ENCODE measurements at regions not wholly inside any gene's neighbourhood (a gene's known extent, or its start where the extent isn't known, plus 50 kb on each side); places are given as distances from the start of the nearest gene placed in this dataset.

- no peak for DNase-seq (ENCODE audit: low spot score)
- H3K9ac ChIP-seq (ENCODE audit: low read depth in 1 of 2, low read length in 2 of 2) = no peak overlapping the region
- H3K4me3 ChIP-seq (ENCODE audit: low read depth in 1 of 3, low read length in 3 of 3) = no peak overlapping the region
- no peaks in the 10 kb centered on the region for H3K36me3 ChIP-seq (ENCODE audit: control insufficient read depth in 4 of 4, insufficient read depth in 3 of 4, low read depth in 1 of 4, low read length in 3 of 4)
- no peaks in the 10 kb centered on the region for H3K9me3 ChIP-seq (ENCODE audit: control insufficient read depth in 4 of 4, low read length in 3 of 4)
- WGBS = 77% methylated on average over 2 of the region's 2 CpGs
- H3K27me3 ChIP-seq (ENCODE audit: control insufficient read depth in 4 of 4, insufficient read depth in 4 of 4, low read length in 3 of 4) = no peaks in the 10 kb centered on the region
- no peak for TF ChIP-seq JUND (IDR thresholded peaks at IDR 0.05)
- no peak for TF ChIP-seq CTCF (IDR thresholded peaks at IDR 0.05; ENCODE audit: low read depth, low read length, missing input control)
- TF ChIP-seq MAX (IDR thresholded peaks at IDR 0.05) = no peak
- TF ChIP-seq RAD21 (IDR thresholded peaks at IDR 0.05) = no peak
- TF ChIP-seq EGR1 (IDR thresholded peaks at IDR 0.05; ENCODE audit: low read depth in 2 of 2) = no peak
- no peak for TF ChIP-seq YY1 (IDR thresholded peaks at IDR 0.05)
- no peak for TF ChIP-seq HNF4A (conservative IDR thresholded peaks at IDR 0.05)
- TF ChIP-seq GABPA (IDR thresholded peaks at IDR 0.05 in 1 of 2, conservative IDR thresholded peaks at IDR 0.05 in 1 of 2) = no peak
- H3K27ac ChIP-seq (ENCODE audit: low read depth in 1 of 2, low read length in 2 of 2) = no peak overlapping the region
- H3K4me1 ChIP-seq (ENCODE audit: control insufficient read depth in 4 of 4, insufficient read depth in 4 of 4, low read length in 3 of 4) = peaks cover 0 to 4% (median 3%) of the 10 kb centered on the region in 4 donors
Measured at GRCh38 chr2:142478206-142478605, 347.4 kb upstream of the LRP1B start.

GRCh38 chr2:142472382-142472781, 341.6 kb upstream of the LRP1B start:
- no peak for DNase-seq (ENCODE audit: low spot score)
- 19% methylated on average over 1 of the region's 1 CpG for WGBS
- no peak overlapping the region for H3K9ac ChIP-seq (ENCODE audit: low read depth in 1 of 2, low read length in 2 of 2)
- no peak overlapping the region for H3K27ac ChIP-seq (ENCODE audit: low read depth in 1 of 2, low read length in 2 of 2)
- no peak for TF ChIP-seq NR2F2 (IDR thresholded peaks at IDR 0.05)
- no peak for TF ChIP-seq FOXA2 (IDR thresholded peaks at IDR 0.05)
- peak in 1 of 2 donors; percentile 6 for TF ChIP-seq JUND (IDR thresholded peaks at IDR 0.05)
- peak; percentile 77 for TF ChIP-seq SP1 (IDR thresholded peaks at IDR 0.05)
- TF ChIP-seq ATF3 (IDR thresholded peaks at IDR 0.05) = no peak
- TF ChIP-seq RAD21 (IDR thresholded peaks at IDR 0.05) = peak; percentile 45 to 63
- peak; percentile 38 to 60 for TF ChIP-seq HNF4A (conservative IDR thresholded peaks at IDR 0.05)
- TF ChIP-seq FOXA1 (IDR thresholded peaks at IDR 0.05) = no peak
- TF ChIP-seq HNF4G (IDR thresholded peaks at IDR 0.05) = no peak
- peak in 1 of 2 donors; percentile 56 for TF ChIP-seq GABPA (IDR thresholded peaks at IDR 0.05 in 1 of 2, conservative IDR thresholded peaks at IDR 0.05 in 1 of 2)
- TF ChIP-seq RXRA (IDR thresholded peaks at IDR 0.05) = peak; percentile 46 to 61
- TF ChIP-seq YY1 (IDR thresholded peaks at IDR 0.05) = peak; percentile 47
- H3K36me3 ChIP-seq (ENCODE audit: control insufficient read depth in 4 of 4, insufficient read depth in 3 of 4, low read depth in 1 of 4, low read length in 3 of 4) = no peaks in the 10 kb centered on the region
- H3K9me3 ChIP-seq (ENCODE audit: control insufficient read depth in 4 of 4, low read length in 3 of 4) = no peaks in the 10 kb centered on the region
- no peak overlapping the region for H3K4me3 ChIP-seq (ENCODE audit: low read depth in 1 of 3, low read length in 3 of 3)
- no peaks in the 10 kb centered on the region for H3K27me3 ChIP-seq (ENCODE audit: control insufficient read depth in 4 of 4, insufficient read depth in 4 of 4, low read length in 3 of 4)
- peaks cover 0 to 9% (median 3%) of the 10 kb centered on the region in 4 donors for H3K4me1 ChIP-seq (ENCODE audit: control insufficient read depth in 4 of 4, insufficient read depth in 4 of 4, low read length in 3 of 4)

- WGBS = 79% methylated on average over 1 of the region's 1 CpG
- no peaks in the 10 kb centered on the region for H3K36me3 ChIP-seq (ENCODE audit: control insufficient read depth in 4 of 4, insufficient read depth in 3 of 4, low read depth in 1 of 4, low read length in 3 of 4)
Measured at GRCh38 chr2:142467321-142467720, 336.5 kb upstream of the LRP1B start.

More at GRCh38 chr2:142467321-142467720, 336.5 kb upstream of the LRP1B start:
- Histone ChIP-seq H3K27me3 (ENCODE audit: control insufficient read depth in 4 of 4, insufficient read depth in 4 of 4, low read length in 3 of 4) (no peaks in the 10 kb centered on the region), H3K27ac (ENCODE audit: low read depth in 1 of 2, low read length in 2 of 2) (no peak overlapping the region), H3K9ac (ENCODE audit: low read depth in 1 of 2, low read length in 2 of 2) (no peak overlapping the region), H3K4me1 (ENCODE audit: control insufficient read depth in 4 of 4, insufficient read depth in 4 of 4, low read length in 3 of 4) (peaks cover 3 to 16% (median 7%) of the 10 kb centered on the region in 4 donors), H3K4me3 (ENCODE audit: low read depth in 1 of 3, low read length in 3 of 3) (no peak overlapping the region), H3K9me3 (ENCODE audit: control insufficient read depth in 4 of 4, low read length in 3 of 4) (no peaks in the 10 kb centered on the region)
- no peak for DNase-seq (ENCODE audit: low spot score)
- TF ChIP-seq EGR1 (IDR thresholded peaks at IDR 0.05; ENCODE audit: low read depth in 2 of 2) = no peak
- TF ChIP-seq REST (IDR thresholded peaks at IDR 0.05) = no peak
- no peak for TF ChIP-seq FOXA1 (IDR thresholded peaks at IDR 0.05)
- no peak for TF ChIP-seq TAF1 (conservative IDR thresholded peaks at IDR 0.05)
- TF ChIP-seq JUND (IDR thresholded peaks at IDR 0.05) = no peak
- no peak for TF ChIP-seq FOXA2 (IDR thresholded peaks at IDR 0.05)
- no peak for TF ChIP-seq ATF3 (IDR thresholded peaks at IDR 0.05)
- TF ChIP-seq HNF4A (conservative IDR thresholded peaks at IDR 0.05) = no peak
